ENCODE measurements at regions not wholly inside any gene's neighbourhood (a gene's known extent, or its start where the extent isn't known, plus 50 kb on each side); places are given as distances from the start of the nearest gene placed in this dataset.

GRCh38 chr1:34455121-34455520, 278.4 kb downstream of the C1orf94 start:
- TF ChIP-seq CTCF (IDR thresholded peaks at IDR 0.05; ENCODE audit: borderline replicate concordance, extremely low read depth, low read length, poor library complexity, severe bottlenecking), result no peak
- TF ChIP-seq EZH2 (IDR thresholded peaks at IDR 0.05; ENCODE audit: borderline replicate concordance, low read depth, low read length, severe bottlenecking), result no peak

Data from DND-41 (cell line).